ENCODE measurements at regions not wholly inside any gene's neighbourhood (a gene's known extent, or its start where the extent isn't known, plus 50 kb on each side); places are given as distances from the start of the nearest gene placed in this dataset.

GRCh38 chr9:74391816-74392215 lies 105.3 kb upstream of the RORB start:
- Histone ChIP-seq H3K9me3 (ENCODE audit: insufficient read depth, low read depth, low read length) (no peaks in the 10 kb centered on the region), H3K9me2 (replicated peaks; ENCODE audit: low read depth, low read length) (no peaks in the 10 kb centered on the region), H3K4me2 (ENCODE audit: low read depth, low read length, poor library complexity, severe bottlenecking) (no peak overlapping the region), H3K4me3 (ENCODE audit: low read length, poor library complexity, severe bottlenecking) (no peak overlapping the region), H3K79me2 (ENCODE audit: insufficient read depth, low read length) (no peaks in the 10 kb centered on the region), H3K36me3 (ENCODE audit: insufficient read depth, low read length) (no peaks in the 10 kb centered on the region), H3F3A (ENCODE audit: low read depth) (no peaks in the 10 kb centered on the region), H4K20me1 (ENCODE audit: insufficient read depth, low read length, poor library complexity, severe bottlenecking) (no peaks in the 10 kb centered on the region), H3K9ac (ENCODE audit: low read depth, low read length, poor library complexity, severe bottlenecking) (no peak overlapping the region), H3K27me3 (ENCODE audit: insufficient read depth, low read length, poor library complexity, severe bottlenecking) (no peaks in the 10 kb centered on the region), H2AFZ (ENCODE audit: low read length) (no peak overlapping the region), H3K4me1 (ENCODE audit: insufficient read depth, low read length, poor library complexity, severe bottlenecking) (no peaks in the 10 kb centered on the region)
- TF ChIP-seq EZH2phosphoT487 (IDR thresholded peaks at IDR 0.05; ENCODE audit: borderline replicate concordance) (no peak), CTCF (conservative IDR thresholded peaks at IDR 0.05; ENCODE audit: low read length) (no peak)

- Histone ChIP-seq H3K4me2 (ENCODE audit: low read depth, low read length, poor library complexity, severe bottlenecking) (no peak overlapping the region), H3K9me3 (ENCODE audit: insufficient read depth, low read depth, low read length) (peaks cover 3% of the 10 kb centered on the region; the same call in 1 of the 2 replicates), H2AFZ (ENCODE audit: low read length) (no peak overlapping the region), H3K9ac (ENCODE audit: low read depth, low read length, poor library complexity, severe bottlenecking) (no peak overlapping the region), H3K27me3 (ENCODE audit: insufficient read depth, low read length, poor library complexity, severe bottlenecking) (no peaks in the 10 kb centered on the region), H4K20me1 (ENCODE audit: insufficient read depth, low read length, poor library complexity, severe bottlenecking) (no peaks in the 10 kb centered on the region), H3K4me1 (ENCODE audit: insufficient read depth, low read length, poor library complexity, severe bottlenecking) (no peaks in the 10 kb centered on the region), H3F3A (ENCODE audit: low read depth) (no peaks in the 10 kb centered on the region), H3K4me3 (ENCODE audit: low read length, poor library complexity, severe bottlenecking) (no peak overlapping the region), H3K9me2 (replicated peaks; ENCODE audit: low read depth, low read length) (no peaks in the 10 kb centered on the region), H3K36me3 (ENCODE audit: insufficient read depth, low read length) (no peaks in the 10 kb centered on the region), H3K79me2 (ENCODE audit: insufficient read depth, low read length) (no peaks in the 10 kb centered on the region)
- TF ChIP-seq CTCF (conservative IDR thresholded peaks at IDR 0.05; ENCODE audit: low read length) (no peak), EZH2phosphoT487 (IDR thresholded peaks at IDR 0.05; ENCODE audit: borderline replicate concordance) (no peak)
Measured at GRCh38 chr9:74403581-74403980, 93.6 kb upstream of the RORB start.

GRCh38 chr9:74404620-74405019 lies 92.5 kb upstream of the RORB start:
- Histone ChIP-seq H3K79me2 (ENCODE audit: insufficient read depth, low read length) (no peaks in the 10 kb centered on the region), H3K4me2 (ENCODE audit: low read depth, low read length, poor library complexity, severe bottlenecking) (no peak overlapping the region), H3K9ac (ENCODE audit: low read depth, low read length, poor library complexity, severe bottlenecking) (no peak overlapping the region), H4K20me1 (ENCODE audit: insufficient read depth, low read length, poor library complexity, severe bottlenecking) (no peaks in the 10 kb centered on the region), H3K9me2 (replicated peaks; ENCODE audit: low read depth, low read length) (no peaks in the 10 kb centered on the region), H3K9me3 (ENCODE audit: insufficient read depth, low read depth, low read length) (peaks cover 3% of the 10 kb centered on the region; the same call in 1 of the 2 replicates), H3K27me3 (ENCODE audit: insufficient read depth, low read length, poor library complexity, severe bottlenecking) (no peaks in the 10 kb centered on the region), H3F3A (ENCODE audit: low read depth) (no peaks in the 10 kb centered on the region), H3K4me3 (ENCODE audit: low read length, poor library complexity, severe bottlenecking) (no peak overlapping the region), H2AFZ (ENCODE audit: low read length) (no peak overlapping the region), H3K36me3 (ENCODE audit: insufficient read depth, low read length) (no peaks in the 10 kb centered on the region), H3K4me1 (ENCODE audit: insufficient read depth, low read length, poor library complexity, severe bottlenecking) (no peaks in the 10 kb centered on the region)
- TF ChIP-seq CTCF (conservative IDR thresholded peaks at IDR 0.05; ENCODE audit: low read length) (no peak), EZH2phosphoT487 (IDR thresholded peaks at IDR 0.05; ENCODE audit: borderline replicate concordance) (no peak)

All from Loucy (cell line).